Suppressor macrophage treated with lipopolysaccharide for 1 hour (primary cell): ENCODE measurements at regions not wholly inside any gene's neighbourhood (a gene's known extent, or its start where the extent isn't known, plus 50 kb on each side); places are given as distances from the start of the nearest gene placed in this dataset.

Source experiments
- DNase-seq, 3 donors: peaks; one replicate each; pipeline ENCODE4 v3.0.0-alpha.2; 2020 to 2022

- no peak for DNase-seq
These were observed 675.2 kb downstream of the ACTL7B start for GRCh38 chr9:108180541-108180940.

GRCh38 chr9:108178318-108178717 lies 677.5 kb downstream of the ACTL7B start:
- DNase-seq: no peak

- no peak for DNase-seq
These were observed 678.8 kb upstream of the KLF4 start for GRCh38 chr9:108168236-108168850.

- no peak for DNase-seq
These were observed 677.7 kb upstream of the KLF4 start for GRCh38 chr9:108167136-108167900.

- DNase-seq: no peak
These were observed 677.0 kb upstream of the KLF4 start for GRCh38 chr9:108166519-108166918.

GRCh38 chr9:108163321-108164005 lies 673.9 kb upstream of the KLF4 start:
- DNase-seq: peak; percentile 61 to 78 (median 68)

GRCh38 chr9:108162664-108163063 lies 673.1 kb upstream of the KLF4 start:
- peak; percentile 43 to 62 (median 50) for DNase-seq

- DNase-seq: no peak
These were observed 671.9 kb upstream of the KLF4 start for GRCh38 chr9:108161503-108161902.

GRCh38 chr9:108160706-108161355 lies 671.3 kb upstream of the KLF4 start:
- peak; percentile 24 to 68 (median 38) for DNase-seq

GRCh38 chr9:108160039-108160438 lies 670.5 kb upstream of the KLF4 start:
- DNase-seq: no peak

- DNase-seq: peak; percentile 16 to 51 (median 48)
These were observed 668.8 kb upstream of the KLF4 start for GRCh38 chr9:108158236-108158995.

GRCh38 chr9:108156270-108156998 lies 666.9 kb upstream of the KLF4 start:
- DNase-seq: peak; percentile 37 to 62 (median 52)

- DNase-seq: no peak
These were observed 663.8 kb upstream of the KLF4 start for GRCh38 chr9:108153416-108153815.

GRCh38 chr9:108150736-108151586 lies 661.4 kb upstream of the KLF4 start:
- peak; percentile 49 to 64 (median 64) for DNase-seq

GRCh38 chr9:108149326-108149725 lies 659.8 kb upstream of the KLF4 start:
- no peak for DNase-seq

- no peak for DNase-seq
These were observed 653.1 kb upstream of the KLF4 start for GRCh38 chr9:108142504-108143201.

GRCh38 chr9:108142142-108142503 lies 652.6 kb upstream of the KLF4 start:
- no peak for DNase-seq

GRCh38 chr9:108139900-108140299 lies 650.3 kb upstream of the KLF4 start:
- DNase-seq: no peak

GRCh38 chr9:108138516-108138915 lies 648.9 kb upstream of the KLF4 start:
- no peak for DNase-seq

GRCh38 chr9:108136656-108137055 lies 647.1 kb upstream of the KLF4 start:
- no peak for DNase-seq
